IPS-15b (cell line): ENCODE measurements at regions not wholly inside any gene's neighbourhood (a gene's known extent, or its start where the extent isn't known, plus 50 kb on each side); places are given as distances from the start of the nearest gene placed in this dataset.

Source experiments
- H3K27me3 ChIP-seq: one replicate; pipeline ENCODE4 v1.6.1; 2013; ENCODE audit warnings: low read length; ENCODE audit not compliant: control insufficient read depth, insufficient read depth
- H3K36me3 ChIP-seq: one replicate; pipeline ENCODE4 v1.6.1; 2013; ENCODE audit warnings: low read length; ENCODE audit not compliant: control insufficient read depth, insufficient read depth
- H3K4me1 ChIP-seq: one replicate; pipeline ENCODE4 v1.6.1; 2013; ENCODE audit warnings: mild to moderate bottlenecking, low read length; ENCODE audit not compliant: control insufficient read depth, insufficient read depth
- H3K4me3 ChIP-seq: one replicate; pipeline ENCODE4 v1.5.1; 2013; ENCODE audit warnings: low read depth, low read length
- H3K9ac ChIP-seq: one replicate; pipeline ENCODE4 v1.6.1; 2013; ENCODE audit warnings: low read depth, mild to moderate bottlenecking, low read length
- H3K9me3 ChIP-seq: one replicate; pipeline ENCODE4 v1.6.1; 2013; ENCODE audit warnings: mild to moderate bottlenecking, low read length; ENCODE audit not compliant: control insufficient read depth, insufficient read depth

DNA sequence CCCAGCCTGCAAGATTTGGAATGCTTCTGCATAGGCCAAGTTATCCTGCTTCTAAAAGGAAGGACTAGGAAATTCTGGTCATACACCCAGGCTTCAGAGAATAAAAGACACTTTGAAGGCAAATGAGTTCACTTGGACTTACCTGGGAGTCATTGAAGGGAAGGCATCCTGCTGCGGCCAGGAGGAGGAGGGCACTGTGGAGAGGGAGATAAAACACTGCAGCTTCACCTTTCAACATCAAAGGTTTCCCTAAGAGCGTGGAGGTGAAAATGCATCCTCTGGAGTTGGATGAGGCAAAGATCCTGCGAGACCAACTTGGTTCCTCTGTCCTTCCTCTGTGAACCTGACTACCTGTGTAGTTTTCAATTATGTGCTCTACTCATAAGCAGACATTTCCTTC, 79.5 kb upstream of the RIOK3 start:
- Histone ChIP-seq H3K4me3 (no peak overlapping the region), H3K9ac (no peak overlapping the region), H3K36me3 (no peaks in the 10 kb centered on the region), H3K9me3 (no peaks in the 10 kb centered on the region), H3K4me1 (no peaks in the 10 kb centered on the region), H3K27me3 (no peaks in the 10 kb centered on the region)

DNA sequence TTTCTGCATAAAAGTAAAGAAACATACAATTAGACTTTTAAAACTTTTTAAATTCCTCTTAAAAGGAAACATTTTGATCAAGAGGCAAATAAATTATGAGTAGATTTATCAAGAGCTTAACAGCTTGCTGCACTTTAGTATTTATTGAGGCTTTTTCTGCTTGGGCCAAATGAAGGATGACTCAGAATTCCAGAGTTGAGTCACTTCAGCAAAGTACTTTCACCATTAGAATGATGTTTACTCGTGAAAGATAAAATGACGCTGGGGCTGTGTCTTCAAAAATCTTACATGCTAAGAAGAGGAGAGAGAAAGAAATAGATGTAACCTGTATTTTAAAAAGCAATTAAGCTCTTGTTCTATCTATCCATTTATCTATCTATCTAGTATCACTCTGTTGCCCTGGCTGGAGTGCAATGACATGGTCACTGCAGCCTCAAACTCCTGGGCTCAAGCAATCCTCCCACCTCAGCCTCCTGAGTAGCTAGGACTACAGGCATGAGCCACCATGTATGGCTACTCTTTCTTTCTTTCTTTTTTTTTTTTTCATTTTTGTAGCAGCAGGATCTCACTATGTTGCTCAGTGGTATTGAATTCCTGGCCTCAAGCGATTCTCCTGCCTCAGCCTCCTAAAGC, 75.3 kb upstream of the RIOK3 start:
- Histone ChIP-seq H3K9ac (no peak overlapping the region), H3K4me1 (no peaks in the 10 kb centered on the region), H3K27me3 (no peaks in the 10 kb centered on the region), H3K9me3 (no peaks in the 10 kb centered on the region), H3K4me3 (no peak overlapping the region), H3K36me3 (no peaks in the 10 kb centered on the region)

DNA sequence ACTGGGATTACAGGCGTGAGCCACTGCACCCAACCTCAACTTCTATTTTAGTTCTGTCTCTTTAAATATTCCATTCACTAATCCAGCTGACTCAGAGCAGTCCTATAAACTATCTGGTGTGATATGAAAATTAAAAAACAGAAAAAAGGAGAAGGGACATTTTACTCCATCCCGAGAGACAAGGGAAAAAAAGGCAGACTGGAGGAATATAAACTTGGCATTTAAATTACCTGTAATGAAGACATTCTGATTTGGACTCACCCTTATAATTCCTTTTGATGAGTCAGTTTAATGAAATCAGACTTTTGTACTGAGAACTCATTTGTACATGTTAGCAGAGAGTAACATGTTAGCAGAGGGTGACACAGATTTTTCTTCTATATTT, 74.8 kb upstream of the RIOK3 start:
- H3K4me1 ChIP-seq: no peaks in the 10 kb centered on the region
- H3K36me3 ChIP-seq: no peaks in the 10 kb centered on the region
- no peak overlapping the region for H3K9ac ChIP-seq
- no peaks in the 10 kb centered on the region for H3K9me3 ChIP-seq
- no peaks in the 10 kb centered on the region for H3K27me3 ChIP-seq
- no peak overlapping the region for H3K4me3 ChIP-seq

DNA sequence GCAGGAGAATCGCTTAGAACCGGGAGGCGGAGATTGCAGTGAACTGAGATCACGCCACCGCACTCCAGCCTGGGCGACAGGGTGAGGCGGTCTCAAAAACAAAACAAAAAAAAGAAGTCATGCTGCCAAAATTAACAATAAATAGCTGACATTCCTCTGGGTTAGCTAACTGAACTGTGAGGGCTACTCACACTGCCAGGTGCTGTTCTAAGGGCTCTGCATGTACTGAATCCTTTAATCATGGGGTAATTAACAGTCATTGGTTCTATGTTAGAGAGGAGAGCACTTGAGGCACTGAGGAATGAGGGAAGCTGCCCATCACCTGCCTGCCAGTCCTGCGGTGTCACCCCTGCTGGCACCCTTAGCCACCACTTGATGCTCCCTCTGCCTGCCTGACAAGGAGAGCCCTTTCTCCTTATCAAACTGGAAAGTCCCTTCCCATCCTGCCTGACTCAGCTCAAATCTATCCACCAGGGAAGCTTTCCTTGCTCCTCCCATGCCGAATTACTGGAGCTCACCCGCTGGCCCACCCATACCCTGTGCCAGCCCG, 73.0 kb upstream of the RIOK3 start:
- Histone ChIP-seq H3K36me3 (no peaks in the 10 kb centered on the region), H3K9ac (no peak overlapping the region), H3K4me3 (no peak overlapping the region), H3K27me3 (no peaks in the 10 kb centered on the region), H3K9me3 (no peaks in the 10 kb centered on the region), H3K4me1 (no peaks in the 10 kb centered on the region)

DNA sequence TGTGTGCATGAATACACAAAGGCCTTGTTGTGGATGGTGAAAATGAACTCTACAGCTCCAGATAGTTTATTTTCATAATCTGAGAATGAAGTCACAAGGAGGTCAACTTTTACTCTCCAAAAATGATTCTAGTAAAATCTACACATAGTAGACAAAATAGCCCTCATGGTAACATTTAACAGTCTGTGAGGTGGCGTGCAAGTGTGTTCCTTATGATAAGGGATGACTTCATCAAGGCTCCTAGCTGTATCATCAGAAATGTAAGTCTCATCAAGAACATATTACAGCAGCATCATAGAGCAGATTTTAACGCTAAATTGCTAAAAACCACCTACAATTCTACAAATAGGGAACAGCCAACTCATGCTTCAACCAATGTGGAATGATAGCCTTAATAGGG, 72.3 kb upstream of the RIOK3 start:
- Histone ChIP-seq H3K4me1 (no peaks in the 10 kb centered on the region), H3K4me3 (no peak overlapping the region), H3K9ac (no peak overlapping the region), H3K36me3 (no peaks in the 10 kb centered on the region), H3K27me3 (no peaks in the 10 kb centered on the region), H3K9me3 (no peaks in the 10 kb centered on the region)

DNA sequence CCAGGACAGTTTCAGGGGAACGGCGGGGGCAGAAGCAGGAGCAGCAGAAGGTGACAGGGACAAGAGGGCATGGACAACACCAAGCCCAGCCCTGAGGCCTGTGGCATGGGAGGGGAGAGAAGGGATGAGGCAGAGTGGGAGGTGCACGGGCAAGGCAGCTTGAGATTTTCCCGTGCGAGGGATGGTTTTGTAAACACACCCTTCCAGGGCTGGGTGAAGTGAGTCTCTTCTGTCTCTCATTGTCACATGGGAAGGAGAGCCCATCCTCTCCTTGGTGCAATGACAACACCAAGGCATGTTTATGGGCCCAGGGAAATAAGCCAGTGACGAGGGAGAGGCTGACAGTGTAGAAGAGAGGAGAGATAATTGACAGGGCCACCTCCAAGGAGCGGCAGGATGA, 69.6 kb upstream of the RIOK3 start:
- Histone ChIP-seq H3K27me3 (no peaks in the 10 kb centered on the region), H3K4me1 (no peaks in the 10 kb centered on the region), H3K9ac (no peak overlapping the region), H3K9me3 (no peaks in the 10 kb centered on the region), H3K4me3 (no peak overlapping the region), H3K36me3 (no peaks in the 10 kb centered on the region)

DNA sequence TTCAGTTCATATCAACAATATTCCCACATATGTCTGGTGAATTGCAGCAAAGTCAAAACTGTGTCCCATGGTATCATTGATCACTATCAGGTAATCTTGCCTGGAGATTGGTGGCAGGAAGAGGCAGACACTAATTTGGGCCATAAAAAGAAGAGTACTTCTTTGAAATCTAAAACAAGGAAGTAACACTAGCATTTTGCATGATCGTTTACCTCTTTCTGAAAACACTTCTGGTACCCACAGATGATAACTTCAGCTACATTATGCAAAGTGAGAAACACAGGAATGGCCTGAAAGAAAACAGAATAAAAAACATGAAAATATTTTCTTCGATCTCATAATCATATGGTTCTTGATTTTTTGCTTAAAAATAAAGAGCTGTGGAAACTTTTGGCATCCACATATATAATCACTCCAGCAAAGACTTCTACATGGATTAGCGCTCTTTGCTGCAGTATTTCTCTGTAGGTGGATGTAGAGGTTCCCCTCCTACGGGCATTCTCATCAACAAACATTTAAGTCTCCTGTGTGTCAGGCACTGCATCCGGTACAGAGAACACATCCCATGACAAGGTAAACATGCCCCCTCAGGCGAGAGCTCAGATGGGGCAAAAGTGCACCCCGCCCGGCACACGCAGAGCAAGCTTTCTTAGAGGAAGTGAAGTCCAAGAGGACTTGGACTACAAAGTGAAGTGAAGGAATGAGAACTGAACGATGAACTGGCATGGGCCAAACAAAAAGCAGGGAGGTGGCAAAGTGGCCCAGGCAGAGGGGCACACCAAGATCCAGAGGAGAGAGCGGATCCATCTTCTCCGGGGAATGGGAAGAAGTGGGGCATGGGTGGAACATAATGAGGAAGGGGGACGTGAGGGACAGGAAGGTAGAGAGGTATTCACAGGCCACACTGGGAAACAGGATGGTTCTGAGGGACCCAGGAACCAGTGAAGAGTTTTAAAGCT, 68.0 kb upstream of the RIOK3 start:
- no peaks in the 10 kb centered on the region for H3K27me3 ChIP-seq
- H3K36me3 ChIP-seq: no peaks in the 10 kb centered on the region
- H3K4me1 ChIP-seq: no peaks in the 10 kb centered on the region
- no peak overlapping the region for H3K4me3 ChIP-seq
- H3K9me3 ChIP-seq: no peaks in the 10 kb centered on the region
- H3K9ac ChIP-seq: no peak overlapping the region

DNA sequence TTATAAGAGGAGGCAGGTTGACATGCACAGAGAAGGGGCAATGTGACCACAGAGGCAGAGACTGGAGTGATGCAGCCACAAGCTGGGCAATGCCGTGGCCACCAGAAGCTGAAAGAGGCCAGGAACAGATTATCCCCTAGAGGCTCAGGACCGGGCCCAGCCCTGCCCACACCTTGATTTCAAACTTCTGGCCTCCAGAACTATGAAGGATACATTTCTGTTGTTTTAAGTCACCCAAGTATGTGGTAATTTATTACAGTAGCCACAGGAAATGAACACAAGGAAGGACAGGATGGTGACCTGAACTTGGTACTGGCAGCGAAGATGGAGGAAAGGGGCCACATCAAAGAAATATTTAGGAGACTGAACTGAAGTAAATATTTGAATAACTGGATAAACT, 66.8 kb upstream of the RIOK3 start:
- no peaks in the 10 kb centered on the region for H3K27me3 ChIP-seq
- no peak overlapping the region for H3K9ac ChIP-seq
- no peaks in the 10 kb centered on the region for H3K9me3 ChIP-seq
- H3K36me3 ChIP-seq: no peaks in the 10 kb centered on the region
- no peak overlapping the region for H3K4me3 ChIP-seq
- no peaks in the 10 kb centered on the region for H3K4me1 ChIP-seq

DNA sequence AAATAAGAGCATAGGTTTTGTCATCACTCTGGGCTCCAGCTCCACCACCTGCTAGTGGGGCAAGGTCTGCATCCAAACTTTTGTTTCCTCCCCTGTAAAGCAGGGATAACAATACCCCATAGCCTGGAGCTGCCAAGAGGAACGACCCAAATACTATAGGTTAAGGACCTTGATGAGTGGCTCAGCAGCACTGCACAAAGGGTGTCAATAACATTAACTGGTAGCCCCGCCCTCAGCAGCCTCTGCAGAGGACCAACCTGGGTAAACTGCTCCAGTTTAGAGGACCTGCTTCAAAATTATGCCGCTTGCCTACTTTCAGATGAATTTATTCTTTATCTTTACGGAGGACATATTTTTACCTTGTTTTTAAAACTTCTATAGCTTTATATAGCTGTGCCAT, 65.8 kb upstream of the RIOK3 start:
- Histone ChIP-seq H3K36me3 (no peaks in the 10 kb centered on the region), H3K9ac (no peak overlapping the region), H3K4me1 (no peaks in the 10 kb centered on the region), H3K9me3 (no peaks in the 10 kb centered on the region), H3K27me3 (no peaks in the 10 kb centered on the region), H3K4me3 (no peak overlapping the region)

DNA sequence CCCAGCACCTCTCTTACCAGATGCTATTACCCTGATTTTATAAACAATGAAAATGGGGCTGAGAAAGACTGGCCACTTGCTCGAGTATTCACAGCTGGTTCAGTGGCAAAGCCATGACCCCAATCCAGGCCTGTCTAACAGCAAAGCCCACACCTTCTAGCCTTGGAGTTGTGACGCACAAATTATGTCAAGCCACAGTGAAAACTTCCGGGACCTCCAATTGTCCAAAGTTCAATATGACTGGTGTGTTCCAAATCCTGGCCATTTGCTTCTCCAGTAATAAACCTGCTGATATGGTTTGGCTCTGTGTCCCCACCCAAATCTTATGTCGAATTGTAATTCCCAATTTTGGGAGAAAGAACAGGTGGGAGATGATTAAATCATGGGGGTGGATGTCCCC, 64.7 kb upstream of the RIOK3 start:
- no peak overlapping the region for H3K4me3 ChIP-seq
- H3K9ac ChIP-seq: no peak overlapping the region
- H3K27me3 ChIP-seq: no peaks in the 10 kb centered on the region
- no peaks in the 10 kb centered on the region for H3K4me1 ChIP-seq
- no peaks in the 10 kb centered on the region for H3K9me3 ChIP-seq
- H3K36me3 ChIP-seq: no peaks in the 10 kb centered on the region

DNA sequence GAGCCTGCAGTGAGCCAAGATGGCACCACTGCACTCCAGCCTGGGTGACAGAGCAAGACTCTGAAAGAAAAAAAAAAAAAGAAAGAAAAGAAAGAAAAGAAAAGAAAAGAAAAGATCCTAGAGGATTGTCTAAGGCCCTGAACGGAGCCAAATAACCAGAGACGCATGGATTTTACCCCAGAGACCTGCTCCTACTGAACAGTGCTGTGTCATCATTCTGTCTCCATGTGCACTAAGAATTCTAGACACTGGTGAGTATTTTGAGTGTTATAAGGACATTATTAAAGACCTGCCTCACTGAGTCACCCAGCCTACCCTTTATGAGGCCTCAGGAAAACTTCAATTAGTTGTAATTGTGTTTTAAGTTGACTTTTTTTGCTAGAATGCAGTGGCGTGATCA, 61.9 kb upstream of the RIOK3 start:
- Histone ChIP-seq H3K4me3 (no peak overlapping the region), H3K4me1 (no peaks in the 10 kb centered on the region), H3K36me3 (no peaks in the 10 kb centered on the region), H3K9me3 (no peaks in the 10 kb centered on the region), H3K9ac (no peak overlapping the region), H3K27me3 (no peaks in the 10 kb centered on the region)

DNA sequence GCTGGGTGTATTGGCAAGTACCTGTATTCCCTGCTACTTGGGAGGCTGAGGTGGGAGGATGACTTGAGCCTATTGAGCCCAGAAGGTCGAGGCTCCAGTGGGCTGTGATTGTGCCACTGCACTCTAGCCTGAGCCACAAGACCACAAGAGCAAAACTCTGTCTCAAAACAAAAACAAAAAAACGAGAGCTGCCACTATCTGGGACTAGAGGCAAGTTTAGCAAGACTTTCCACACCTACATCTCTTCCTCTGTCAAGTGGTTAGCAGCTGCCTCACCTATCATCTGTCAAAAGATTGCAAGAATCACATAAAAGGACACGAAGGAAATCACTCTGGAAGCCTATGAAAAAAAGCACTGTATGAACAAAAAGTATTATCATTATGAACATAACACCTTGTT, 55.2 kb upstream of the RIOK3 start:
- Histone ChIP-seq H3K36me3 (no peaks in the 10 kb centered on the region), H3K4me3 (no peak overlapping the region)

More for the DNA sequence above, 55.2 kb upstream of the RIOK3 start:
- H3K27me3 ChIP-seq: no peaks in the 10 kb centered on the region
- H3K9ac ChIP-seq: no peak overlapping the region
- peaks cover 7% of the 10 kb centered on the region for H3K4me1 ChIP-seq
- no peaks in the 10 kb centered on the region for H3K9me3 ChIP-seq
